CD4-positive, alpha-beta T cell treated with Interleukin-12 subunit alpha and Interleukin-12 subunit beta, for 1 hour (primary cell): ENCODE measurements at regions not wholly inside any gene's neighbourhood (a gene's known extent, or its start where the extent isn't known, plus 50 kb on each side); places are given as distances from the start of the nearest gene placed in this dataset.

Experiments used
- DNase-seq: peaks from one replicate; pipeline ENCODE4 v3.0.0-alpha.2; 2020

- no peak for DNase-seq
These were observed 167.7 kb upstream of the SLC14A2 start for GRCh38 chr18:45447355-45448265.

GRCh38 chr18:45448871-45449270 lies 166.4 kb upstream of the SLC14A2 start:
- DNase-seq: no peak

GRCh38 chr18:45449418-45450227 lies 165.7 kb upstream of the SLC14A2 start:
- DNase-seq: no peak

- no peak for DNase-seq
These were observed 158.9 kb upstream of the SLC14A2 start for GRCh38 chr18:45456090-45457021.

GRCh38 chr18:45458033-45458432 lies 157.2 kb upstream of the SLC14A2 start:
- no peak for DNase-seq

- DNase-seq: no peak
These were observed 153.1 kb upstream of the SLC14A2 start for GRCh38 chr18:45462179-45462578.

- DNase-seq: no peak
These were observed 151.8 kb upstream of the SLC14A2 start for GRCh38 chr18:45463451-45463850.

- no peak for DNase-seq
These were observed 150.7 kb upstream of the SLC14A2 start for GRCh38 chr18:45464619-45465018.

- DNase-seq: no peak
These were observed 148.0 kb upstream of the SLC14A2 start for GRCh38 chr18:45467293-45467692.

GRCh38 chr18:45467945-45468344 lies 147.3 kb upstream of the SLC14A2 start:
- DNase-seq: no peak

GRCh38 chr18:45478889-45479288 lies 136.4 kb upstream of the SLC14A2 start:
- no peak for DNase-seq

- DNase-seq: no peak
These were observed 134.9 kb upstream of the SLC14A2 start for GRCh38 chr18:45480219-45481015.

- DNase-seq: no peak
These were observed 133.5 kb upstream of the SLC14A2 start for GRCh38 chr18:45481821-45482220.

- DNase-seq: no peak
These were observed 133.0 kb upstream of the SLC14A2 start for GRCh38 chr18:45482286-45482685.

GRCh38 chr18:45487581-45487980 lies 127.7 kb upstream of the SLC14A2 start:
- no peak for DNase-seq

GRCh38 chr18:45488645-45489044 lies 126.6 kb upstream of the SLC14A2 start:
- DNase-seq: no peak

- DNase-seq: no peak
These were observed 121.4 kb upstream of the SLC14A2 start for GRCh38 chr18:45493830-45494229.

GRCh38 chr18:45494811-45495210 lies 120.5 kb upstream of the SLC14A2 start:
- DNase-seq: no peak

GRCh38 chr18:45496741-45497140 lies 118.5 kb upstream of the SLC14A2 start:
- DNase-seq: no peak

GRCh38 chr18:45497595-45498286 lies 117.5 kb upstream of the SLC14A2 start:
- DNase-seq: no peak

GRCh38 chr18:45498287-45498658 lies 117.0 kb upstream of the SLC14A2 start:
- no peak for DNase-seq
